Right atrium auricular region (tissue), 2 donors: ENCODE measurements at regions not wholly inside any gene's neighbourhood (a gene's known extent, or its start where the extent isn't known, plus 50 kb on each side); places are given as distances from the start of the nearest gene placed in this dataset.

Source experiments
- DNase-seq: peaks from one replicate; pipeline ENCODE4 v3.0.0-alpha.2; 2019; ENCODE audit warnings: low spot score
- H3K27ac ChIP-seq, 2 donors: fragments of 200-600 bp; sonication (generic); 1 replicate in 1 of 2; 2 replicates in 1 of 2; pipeline ENCODE4 v1.5.1; 2016 to 2019
- H3K27me3 ChIP-seq, 2 donors: fragments of 200-600 bp; sonication (generic); one replicate each; pipeline versions ENCODE4 v1.5.1 to v1.6.0; 2017 to 2019
- H3K36me3 ChIP-seq: fragments of 200-600 bp; sonication (generic); one replicate; pipeline ENCODE4 v1.5.1; 2016
- H3K4me1 ChIP-seq, 2 donors: fragments of 200-600 bp; sonication (generic); one replicate each; pipeline versions ENCODE4 v1.5.1 to v1.6.0; 2017 to 2019
- H3K4me3 ChIP-seq, 2 donors: fragments of 200-600 bp; sonication (generic); 1 replicate in 1 of 2; 2 replicates in 1 of 2; pipeline ENCODE4 v1.5.1; 2017 to 2019; ENCODE audit warnings: mild to moderate bottlenecking in 1 of 2, moderate library complexity in 1 of 2
- H3K9me3 ChIP-seq, 2 donors: fragments of 200-600 bp; sonication (generic); one replicate each; pipeline ENCODE4 v1.5.1; 2019
- CTCF ChIP-seq, 2 donors: fragments of 200-600 bp; sonication (generic); IDR thresholded peaks; one replicate each; pipeline ENCODE4 v1.5.1; 2019; ENCODE audit warnings: antibody characterized with exemption in 2 of 2

GRCh38 chr4:4735136-4735750 is 124.2 kb upstream of the MSX1 start:
- Histone ChIP-seq H3K9me3 (no peaks in the 10 kb centered on the region), H3K4me1 (no peaks in the 10 kb centered on the region), H3K27ac (no peak overlapping the region), H3K27me3 (no peaks in the 10 kb centered on the region), H3K4me3 (no peak overlapping the region), H3K36me3 (no peaks in the 10 kb centered on the region)
- no peak for DNase-seq
- TF ChIP-seq CTCF (IDR thresholded peaks at IDR 0.05): no peak

DNA sequence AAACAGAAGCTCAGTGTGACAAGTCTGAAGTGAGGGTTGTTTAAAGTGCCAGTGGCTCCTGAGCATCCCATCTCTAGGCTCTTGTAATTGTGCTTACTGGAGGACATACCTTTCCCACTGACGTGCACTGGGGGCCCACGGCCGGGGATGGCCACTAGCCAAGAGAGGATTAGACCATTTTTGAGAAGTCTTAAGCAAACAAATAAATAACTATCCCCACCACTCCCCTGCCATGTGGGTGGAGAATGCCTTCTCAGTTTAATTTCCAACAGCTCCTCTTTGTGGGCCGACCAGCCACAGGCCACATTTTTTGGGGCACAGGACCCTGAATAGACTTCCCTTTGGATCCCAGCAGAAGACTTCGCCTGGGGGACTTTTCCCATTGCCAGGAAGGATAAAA is 125.0 kb upstream of the MSX1 start:
- H3K27me3 ChIP-seq: no peaks in the 10 kb centered on the region
- DNase-seq: no peak
- TF ChIP-seq CTCF (IDR thresholded peaks at IDR 0.05): no peak

GRCh38 chr4:4733663-4734062 is 125.8 kb upstream of the MSX1 start:
- no peak for DNase-seq
- no peak overlapping the region for H3K4me3 ChIP-seq
- H3K4me1 ChIP-seq: no peaks in the 10 kb centered on the region
- no peak for TF ChIP-seq CTCF (IDR thresholded peaks at IDR 0.05)
- H3K27ac ChIP-seq: no peak overlapping the region
- no peaks in the 10 kb centered on the region for H3K36me3 ChIP-seq
- H3K9me3 ChIP-seq: no peaks in the 10 kb centered on the region
- no peaks in the 10 kb centered on the region for H3K27me3 ChIP-seq

More for the DNA sequence above, 125.0 kb upstream of the MSX1 start:
- no peaks in the 10 kb centered on the region for H3K36me3 ChIP-seq
- H3K9me3 ChIP-seq: no peaks in the 10 kb centered on the region
- no peak overlapping the region for H3K4me3 ChIP-seq
- H3K27ac ChIP-seq: no peak overlapping the region
- H3K4me1 ChIP-seq: no peaks in the 10 kb centered on the region

- H3K27me3 ChIP-seq: no peaks in the 10 kb centered on the region
- H3K36me3 ChIP-seq: no peaks in the 10 kb centered on the region
- no peak for DNase-seq
- H3K27ac ChIP-seq: no peak overlapping the region
- no peak overlapping the region for H3K4me3 ChIP-seq
- TF ChIP-seq CTCF (IDR thresholded peaks at IDR 0.05): no peak
- no peaks in the 10 kb centered on the region for H3K4me1 ChIP-seq
- peaks cover 7 to 16% of the 10 kb centered on the region in 2 donors for H3K9me3 ChIP-seq
These were observed 129.2 kb upstream of the MSX1 start for GRCh38 chr4:4730249-4730648.

DNA sequence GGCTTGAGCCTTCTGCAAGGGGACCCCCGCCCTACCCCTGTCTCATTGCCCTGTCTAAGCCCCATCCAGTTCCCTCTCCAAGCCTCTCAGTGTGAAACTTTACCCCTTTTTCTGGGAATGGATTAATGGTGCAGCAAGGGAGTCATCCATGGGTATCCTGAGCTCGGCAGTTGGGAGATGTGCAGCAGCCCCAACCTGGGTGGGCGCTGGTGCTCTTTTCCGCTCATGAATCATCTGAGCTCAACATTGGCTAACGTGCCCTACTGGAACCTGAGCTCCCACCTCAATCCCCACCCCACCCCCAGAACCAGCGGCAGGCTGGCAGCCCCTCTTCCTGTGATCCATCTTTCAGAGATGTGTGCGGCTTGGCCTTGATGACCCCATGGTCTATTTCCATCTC is 130.3 kb upstream of the MSX1 start:
- no peak overlapping the region for H3K4me3 ChIP-seq
- TF ChIP-seq CTCF (IDR thresholded peaks at IDR 0.05): no peak
- peaks cover 7 to 21% of the 10 kb centered on the region in 2 donors for H3K9me3 ChIP-seq
- no peaks in the 10 kb centered on the region for H3K36me3 ChIP-seq
- H3K27ac ChIP-seq: no peak overlapping the region
- DNase-seq: no peak
- H3K27me3 ChIP-seq: no peaks in the 10 kb centered on the region
- H3K4me1 ChIP-seq: no peaks in the 10 kb centered on the region

GRCh38 chr4:4727536-4727935 is 131.9 kb upstream of the MSX1 start:
- no peaks in the 10 kb centered on the region for H3K27me3 ChIP-seq

More at GRCh38 chr4:4727536-4727935, 131.9 kb upstream of the MSX1 start:
- Histone ChIP-seq H3K4me1 (no peaks in the 10 kb centered on the region), H3K36me3 (no peaks in the 10 kb centered on the region), H3K27ac (no peak overlapping the region), H3K4me3 (no peak overlapping the region), H3K9me3 (peaks cover 7 to 21% of the 10 kb centered on the region in 2 donors)
- no peak for TF ChIP-seq CTCF (IDR thresholded peaks at IDR 0.05)
- no peak for DNase-seq
